HG02763 (cell line): ENCODE measurements at regions not wholly inside any gene's neighbourhood (a gene's known extent, or its start where the extent isn't known, plus 50 kb on each side); places are given as distances from the start of the nearest gene placed in this dataset.

Experiments used
- ATAC-seq: cut with Tn5 transposase; IDR thresholded peaks from one replicate; pipeline ENCODE4 v1.9.1; 2021; ENCODE audit warnings: mild to moderate bottlenecking, moderate library complexity; ENCODE audit not compliant: unreplicated experiment

DNA sequence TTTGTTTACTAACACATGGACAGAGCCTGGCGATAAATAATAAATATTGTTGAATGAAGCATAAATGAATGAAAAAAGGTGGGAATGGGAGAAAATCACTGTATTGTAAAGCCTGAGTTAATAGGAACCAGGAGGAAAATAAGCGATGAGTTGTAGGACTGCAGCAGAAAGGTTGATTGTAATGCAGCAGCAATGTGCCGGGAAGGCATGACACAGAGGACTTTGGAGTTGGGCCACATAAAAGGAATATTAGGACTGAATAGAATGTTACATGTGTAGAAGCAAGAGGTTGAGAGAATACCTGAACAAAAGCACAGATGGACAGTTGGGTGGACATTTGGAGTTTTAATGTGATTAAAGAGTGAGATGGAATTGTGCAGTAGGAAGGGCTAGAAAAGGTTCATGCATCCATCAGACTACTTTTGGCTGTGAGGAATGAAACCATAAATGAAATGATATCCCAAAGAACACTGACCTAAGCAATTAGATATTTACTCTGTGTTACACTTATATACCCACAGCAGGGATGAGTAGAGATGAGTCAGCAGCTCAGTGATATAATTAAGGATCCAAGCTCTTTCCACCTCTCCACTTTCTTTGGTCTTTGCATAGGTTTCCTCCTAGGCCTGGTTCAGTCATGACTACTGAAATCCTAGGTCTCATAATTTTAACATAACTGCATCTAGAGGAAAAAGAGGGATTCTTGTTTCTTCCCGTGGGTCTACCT is 55.4 kb downstream of the CCER1 start:
- ATAC-seq = no peak

DNA sequence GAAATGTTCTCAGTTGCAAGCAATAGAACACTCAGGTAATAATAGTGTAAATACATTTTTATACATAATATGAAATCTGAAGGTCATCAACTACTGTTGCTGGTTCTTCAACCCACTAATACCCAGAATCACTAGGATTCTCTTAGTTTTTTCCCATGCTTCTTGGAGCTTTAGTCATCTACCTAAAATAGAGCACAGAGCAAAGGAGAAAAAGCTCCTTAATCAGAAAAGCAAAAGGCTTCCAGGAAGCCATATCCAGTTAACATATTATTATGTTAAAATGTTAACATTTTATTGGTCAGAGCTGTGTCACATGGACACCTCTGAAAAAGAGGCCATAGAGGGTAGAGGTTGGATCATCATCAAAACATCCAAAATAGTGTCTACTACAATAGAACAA is 57.0 kb downstream of the CCER1 start:
- ATAC-seq = no peak

DNA sequence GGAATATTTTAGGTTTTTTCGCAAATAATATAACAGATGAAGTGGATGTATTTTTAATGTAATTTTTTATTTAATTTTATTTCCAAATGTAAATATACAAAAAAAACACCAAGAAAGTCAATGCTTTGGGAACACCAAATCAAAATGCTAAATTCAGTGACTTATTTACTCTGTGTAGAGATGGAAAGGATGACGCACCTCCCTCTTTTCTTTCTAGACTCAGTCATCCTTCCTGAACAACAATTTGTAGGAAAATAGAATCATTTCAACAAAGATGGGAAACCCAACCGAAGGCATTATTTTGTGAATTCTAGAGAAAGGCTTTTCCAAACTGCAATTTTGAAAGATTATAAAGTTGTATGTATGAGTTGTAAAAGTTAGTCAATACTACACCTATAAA is 57.7 kb downstream of the CCER1 start:
- ATAC-seq = no peak

DNA sequence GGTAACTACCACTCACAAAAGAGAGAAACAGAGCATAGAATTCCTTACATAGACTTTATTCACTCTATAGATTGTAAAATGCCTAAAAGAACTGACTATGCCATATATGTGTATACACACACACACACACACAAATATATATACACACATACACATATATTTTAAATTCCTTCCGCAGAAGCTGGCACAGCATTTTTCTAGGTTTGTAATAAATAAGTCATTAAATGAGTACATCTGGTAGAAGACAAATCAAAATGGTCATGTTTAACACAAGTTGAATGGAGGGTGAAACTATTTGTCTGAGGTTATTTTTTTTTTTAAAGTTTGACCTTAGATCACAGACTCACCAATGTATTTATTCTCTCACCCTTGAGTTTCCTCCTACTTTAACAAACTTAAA is 58.2 kb downstream of the CCER1 start:
- no peak for ATAC-seq

DNA sequence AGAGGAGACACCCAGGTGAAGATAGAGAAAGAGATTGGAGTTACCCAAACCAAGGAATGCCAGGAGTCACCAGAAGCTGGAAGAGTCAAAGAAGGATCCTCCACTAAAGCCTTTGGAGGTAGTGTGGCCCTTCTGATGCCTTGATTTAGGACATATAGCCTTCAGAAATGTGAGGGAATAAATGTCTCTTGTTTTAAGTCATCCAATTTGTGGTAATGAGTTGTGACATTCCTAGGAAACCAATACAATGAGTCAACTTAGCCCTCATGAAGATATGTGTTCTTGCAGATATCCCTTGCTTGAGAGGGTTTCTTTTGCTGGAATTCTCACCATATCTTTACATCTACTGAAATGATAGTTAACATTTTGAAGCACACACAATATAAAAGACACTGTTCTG is 58.8 kb downstream of the CCER1 start:
- ATAC-seq = no peak

DNA sequence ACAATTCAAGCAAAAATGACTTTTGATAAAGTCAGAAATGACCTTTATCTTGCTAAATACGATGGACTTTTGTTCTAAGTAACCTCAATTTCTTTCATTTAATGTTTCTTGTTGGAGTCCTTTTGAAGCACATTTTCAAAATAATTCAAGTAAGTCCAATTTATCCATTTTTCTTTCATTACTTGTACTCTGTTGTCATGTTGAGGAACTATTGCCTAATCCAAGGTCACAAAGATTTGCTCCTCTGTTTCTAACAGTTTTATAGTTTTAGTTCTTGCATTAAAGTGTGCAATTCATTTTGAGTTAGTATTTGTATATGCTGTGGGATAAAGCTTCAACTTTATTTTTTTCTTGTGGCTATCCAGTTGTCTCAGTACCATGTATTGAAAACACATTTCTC is 66.7 kb downstream of the CCER1 start:
- no peak for ATAC-seq

DNA sequence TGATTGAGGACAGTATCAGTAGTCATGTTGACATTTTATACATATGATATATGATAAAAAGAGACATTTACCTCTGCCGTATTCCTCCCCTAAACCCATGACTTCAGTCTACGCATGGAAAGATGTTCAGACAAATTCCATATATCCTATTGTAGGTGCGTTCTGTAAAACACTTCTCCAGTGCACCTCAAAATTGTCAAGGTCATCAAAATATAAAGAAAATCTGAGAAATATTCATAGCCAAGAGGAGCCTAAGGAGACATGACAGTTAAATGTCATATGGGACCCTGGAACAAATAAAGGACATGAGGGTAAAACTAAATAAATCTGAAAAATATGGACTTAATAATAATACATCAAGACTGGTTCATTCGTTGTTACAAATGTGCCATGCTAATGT is 71.5 kb downstream of the CCER1 start:
- no peak for ATAC-seq

DNA sequence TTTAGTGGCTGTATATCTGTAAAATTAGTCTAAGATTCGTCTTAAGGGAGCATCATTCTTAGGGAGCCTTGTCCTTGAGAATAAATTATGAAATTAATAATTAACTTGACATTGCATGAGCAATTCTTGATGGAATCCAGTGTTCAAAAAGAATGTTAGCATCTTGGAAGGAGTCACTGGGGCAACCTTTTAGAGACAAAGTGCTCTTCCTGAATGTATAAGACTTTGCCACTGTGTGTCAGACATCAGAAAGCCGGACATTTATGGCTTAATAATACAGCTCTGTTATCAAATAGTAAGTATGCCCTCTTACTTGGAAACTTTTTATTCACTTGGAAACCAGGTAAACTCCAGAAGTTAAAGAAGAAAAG is 83.3 kb downstream of the CCER1 start:
- no peak for ATAC-seq

DNA sequence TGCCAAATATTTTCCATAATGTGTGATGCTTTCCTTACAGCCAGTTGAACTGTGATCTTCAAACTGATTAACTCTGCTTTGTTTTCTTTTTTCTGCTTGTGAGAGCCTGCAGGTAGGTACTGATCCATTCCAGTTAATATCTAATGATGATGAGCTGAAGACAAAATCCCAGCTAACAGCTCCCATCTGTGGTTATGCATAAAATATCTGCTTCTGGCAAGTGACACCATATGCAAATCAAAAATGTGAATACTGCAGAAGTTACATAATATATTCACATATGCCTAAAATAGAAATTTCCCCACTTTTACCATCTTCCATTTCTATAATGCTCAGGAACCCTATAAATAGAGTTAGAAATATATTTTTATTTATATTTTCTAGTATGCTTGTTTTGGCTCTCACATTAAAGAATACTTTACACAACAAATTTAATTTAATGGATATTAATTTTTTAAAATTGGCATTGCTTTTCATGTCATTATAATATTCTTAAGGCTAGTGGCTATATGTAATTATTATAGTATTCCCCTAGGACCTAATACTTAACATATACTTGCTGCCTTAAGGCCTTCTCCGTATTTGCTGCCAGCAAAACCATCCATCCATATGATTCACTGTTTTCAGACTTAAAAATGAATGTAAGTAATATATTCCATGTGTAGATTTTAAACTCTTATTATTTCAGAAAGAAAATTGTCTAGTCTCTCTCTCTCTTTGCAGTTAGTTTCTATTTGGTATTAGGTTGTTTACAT is 83.8 kb downstream of the CCER1 start:
- no peak for ATAC-seq

DNA sequence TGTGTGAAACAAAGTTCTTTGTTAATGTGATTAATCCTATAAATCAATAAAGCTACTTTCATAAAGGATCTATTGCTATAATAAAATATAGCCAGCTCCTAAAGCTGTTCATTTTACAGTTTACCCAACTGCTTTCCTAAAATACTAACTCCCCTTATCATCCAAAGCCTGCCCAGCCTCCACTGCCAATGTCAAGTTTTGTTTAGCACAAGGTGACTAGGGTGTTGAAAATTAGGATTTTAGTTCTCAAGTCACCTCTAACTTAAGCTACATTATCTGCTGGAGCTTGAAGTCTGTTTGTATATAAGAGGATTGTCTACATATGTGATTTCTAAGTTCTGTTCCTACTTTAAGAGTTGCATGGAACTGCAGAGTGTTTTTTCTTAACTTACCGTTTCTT is 86.3 kb downstream of the CCER1 start:
- ATAC-seq = no peak

DNA sequence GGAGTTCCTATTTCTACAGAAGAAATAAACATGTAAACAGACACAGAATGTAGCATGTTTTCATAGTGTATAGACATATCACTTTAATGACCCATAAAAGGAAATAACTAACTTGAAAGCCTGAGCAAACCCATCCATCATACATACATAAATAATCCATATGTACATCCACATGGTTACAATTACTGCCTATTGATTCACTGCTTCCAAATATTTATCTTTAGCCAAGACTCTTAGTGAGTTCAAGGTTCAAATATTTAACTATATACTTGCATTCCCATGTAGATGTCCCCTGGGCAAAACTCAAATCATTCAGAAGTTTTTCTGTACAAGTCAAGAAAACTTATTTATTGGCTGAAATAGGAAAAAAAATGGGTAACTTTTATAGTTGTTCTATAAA is 95.4 kb downstream of the CCER1 start:
- no peak for ATAC-seq

DNA sequence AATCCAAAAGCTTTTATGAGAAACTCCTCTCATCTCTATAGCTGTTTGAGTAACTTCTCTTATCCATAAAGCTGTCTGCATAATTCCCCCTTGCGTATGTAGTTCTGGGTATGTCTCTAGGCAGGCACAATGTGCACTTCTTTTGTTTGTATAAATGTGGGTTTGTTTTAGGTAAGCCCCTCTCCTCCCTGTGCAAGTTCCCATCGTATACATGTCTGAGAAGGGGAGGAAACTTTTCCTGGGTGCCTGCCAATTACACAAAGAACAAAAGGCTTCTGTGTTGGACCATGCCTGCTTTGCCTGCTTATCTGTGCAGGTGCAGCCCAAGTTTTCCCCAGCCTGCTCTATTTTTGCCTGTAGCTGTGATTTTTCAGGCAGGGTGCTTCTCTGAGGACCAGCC is 96.7 kb downstream of the CCER1 start:
- no peak for ATAC-seq

DNA sequence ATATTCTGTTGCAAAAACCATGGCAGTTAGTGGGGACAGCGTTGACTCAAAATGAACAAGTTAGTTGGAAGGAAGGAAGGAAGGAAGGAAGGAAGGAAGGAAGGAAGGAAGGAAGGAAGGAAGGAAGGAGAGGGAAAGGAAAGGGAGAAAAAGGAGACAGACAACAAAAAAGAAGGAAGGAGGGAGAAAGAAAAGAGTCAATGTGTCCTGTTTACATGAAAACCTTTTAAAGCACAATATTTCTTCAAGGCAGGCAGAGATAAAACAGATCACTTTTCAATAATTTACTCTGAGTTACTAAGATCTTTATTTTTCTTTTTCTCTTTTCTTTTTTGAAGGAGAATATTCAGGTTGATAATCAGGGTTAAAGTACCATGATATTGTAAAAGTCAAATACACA is 99.4 kb downstream of the CCER1 start:
- ATAC-seq = no peak

DNA sequence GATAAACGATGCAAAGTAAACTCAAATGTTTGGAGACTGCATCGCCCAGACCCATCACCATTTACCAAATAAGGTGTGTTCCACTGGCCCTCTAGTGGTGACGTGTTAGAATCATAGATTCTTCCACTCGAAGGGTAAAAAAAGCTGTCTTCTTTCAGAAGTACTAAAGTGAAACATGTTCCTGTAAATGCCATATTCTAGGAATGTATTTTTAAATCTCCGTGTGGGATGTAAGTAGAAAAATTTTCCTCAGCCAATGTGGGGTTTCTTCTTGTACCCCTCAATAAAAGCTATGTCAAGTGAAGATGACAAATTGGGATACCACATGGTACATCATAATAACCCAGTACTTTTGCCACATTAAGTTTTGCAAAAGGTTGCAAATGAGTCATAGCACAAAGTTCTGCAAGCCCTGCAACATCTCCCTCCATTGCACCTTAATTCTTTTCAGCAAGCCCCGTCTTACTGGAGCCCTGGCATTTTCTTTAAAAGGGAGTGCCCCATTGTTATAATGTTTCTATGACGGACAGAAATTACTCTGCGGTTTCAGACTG is 100.8 kb downstream of the CCER1 start:
- ATAC-seq = peak; percentile 69

DNA sequence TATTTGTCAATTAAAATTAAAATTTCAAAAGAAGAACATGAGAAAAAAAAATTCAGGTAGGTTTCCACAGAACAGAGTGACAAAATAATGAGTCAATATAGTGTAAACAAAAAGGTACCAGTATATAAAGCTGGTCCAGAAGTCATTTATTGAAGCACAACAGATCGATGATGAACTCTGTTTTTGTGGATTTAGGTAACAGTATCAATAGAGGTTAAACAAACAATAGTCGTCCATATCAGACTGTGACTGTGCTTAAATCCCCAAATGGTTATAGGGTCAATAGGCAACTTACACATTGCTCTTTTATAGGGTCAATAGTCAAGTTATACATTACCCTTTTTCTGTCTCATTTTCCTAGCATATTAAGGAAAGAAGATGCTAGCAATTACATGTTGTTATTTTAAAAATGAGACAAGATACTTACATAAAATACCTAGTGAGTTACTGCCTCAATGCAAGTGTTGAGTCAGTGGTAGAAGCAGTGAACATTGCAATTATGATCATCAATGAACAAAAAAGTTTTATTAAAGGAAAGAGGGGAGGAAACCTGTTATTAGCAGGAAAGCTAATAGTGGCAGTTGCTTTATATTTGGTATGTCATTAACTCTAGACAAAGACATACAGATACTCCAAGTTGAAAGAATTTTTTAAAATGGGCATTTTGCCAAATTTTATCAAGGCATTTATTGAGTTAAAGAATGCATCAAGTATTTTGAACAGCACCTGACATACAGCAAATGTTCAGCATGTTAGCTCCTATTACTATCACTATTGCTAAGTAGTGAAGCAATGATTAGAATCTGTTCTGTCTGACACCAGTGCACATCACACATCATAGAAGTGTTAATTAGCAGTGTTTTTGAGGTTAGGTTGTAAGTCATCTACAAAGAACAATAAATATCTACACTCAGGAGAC is 102.9 kb downstream of the CCER1 start:
- no peak for ATAC-seq

DNA sequence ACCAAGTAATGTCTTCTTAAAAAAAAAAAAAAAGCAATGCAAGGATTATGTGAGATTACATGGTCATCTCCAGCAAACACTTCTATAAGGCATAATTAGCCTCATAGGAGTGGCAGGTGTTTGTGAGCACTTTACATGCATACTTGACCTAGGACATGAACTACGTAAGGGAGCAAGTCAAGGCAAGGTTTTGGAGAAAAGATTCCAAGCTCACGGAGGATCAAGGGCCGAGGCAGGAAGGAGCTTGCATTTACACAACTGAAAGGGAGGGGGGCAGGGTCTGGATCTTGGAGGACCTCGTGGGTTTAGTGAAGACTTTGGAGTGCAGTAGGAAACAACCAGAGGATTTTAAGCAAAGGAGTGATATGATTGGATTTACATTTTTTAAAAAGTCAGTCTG is 112.5 kb downstream of the CCER1 start:
- ATAC-seq = no peak

DNA sequence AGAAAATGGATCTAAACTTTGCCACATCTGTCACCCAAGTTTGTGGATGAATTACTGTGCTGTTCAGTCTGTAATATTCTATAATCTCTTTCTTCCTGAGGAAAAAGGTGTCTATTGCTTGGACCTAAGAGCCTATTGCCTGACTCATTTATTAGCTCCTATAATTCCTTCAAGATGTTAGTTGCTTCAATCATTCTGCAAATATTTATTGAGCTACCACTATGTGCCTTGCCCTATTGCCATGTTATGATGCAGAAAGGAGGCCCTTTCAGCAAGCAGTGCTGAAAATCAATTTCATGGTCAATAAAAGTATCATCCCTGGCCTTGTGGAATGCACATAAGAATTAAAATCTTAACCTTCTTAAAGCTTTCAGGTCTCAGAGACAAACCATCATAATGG is 113.6 kb downstream of the CCER1 start:
- no peak for ATAC-seq

DNA sequence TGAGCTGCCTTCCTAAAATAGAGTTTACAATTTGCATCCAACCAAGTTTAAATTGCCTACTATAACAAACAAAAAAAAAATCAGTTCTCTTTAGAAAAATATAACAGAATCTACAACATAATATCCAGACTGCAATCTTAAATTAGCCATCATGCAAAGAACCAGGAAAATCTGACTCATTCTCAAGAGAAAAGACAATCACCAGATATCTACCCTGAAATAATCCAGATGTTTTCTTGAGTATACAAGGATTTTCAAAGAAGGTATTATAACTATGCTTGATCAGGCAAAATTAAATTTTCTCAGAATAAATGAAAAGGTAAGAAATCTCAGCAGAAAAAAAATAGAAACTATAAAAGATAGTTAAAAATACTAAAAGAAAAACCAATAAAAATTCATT is 115.6 kb downstream of the CCER1 start:
- ATAC-seq = no peak

DNA sequence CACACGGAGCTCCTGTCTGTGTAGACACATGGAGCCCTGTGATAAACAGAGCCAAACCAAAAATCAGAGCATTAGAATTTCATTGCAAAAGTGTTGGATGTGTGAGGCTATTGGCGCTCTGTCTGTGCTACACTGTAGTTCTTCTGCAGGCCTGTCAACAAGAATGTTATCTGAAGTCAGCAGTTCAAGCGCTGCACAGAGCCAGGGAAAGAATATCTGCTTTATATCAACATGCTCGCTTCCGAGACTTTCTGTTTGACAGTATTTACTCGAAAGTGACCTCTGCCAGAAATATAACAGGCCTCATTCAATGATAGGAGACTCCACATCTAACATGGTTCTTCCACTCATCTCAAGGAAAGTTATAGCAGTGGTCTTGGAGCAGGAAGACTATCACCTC is 118.3 kb downstream of the CCER1 start:
- ATAC-seq = no peak

DNA sequence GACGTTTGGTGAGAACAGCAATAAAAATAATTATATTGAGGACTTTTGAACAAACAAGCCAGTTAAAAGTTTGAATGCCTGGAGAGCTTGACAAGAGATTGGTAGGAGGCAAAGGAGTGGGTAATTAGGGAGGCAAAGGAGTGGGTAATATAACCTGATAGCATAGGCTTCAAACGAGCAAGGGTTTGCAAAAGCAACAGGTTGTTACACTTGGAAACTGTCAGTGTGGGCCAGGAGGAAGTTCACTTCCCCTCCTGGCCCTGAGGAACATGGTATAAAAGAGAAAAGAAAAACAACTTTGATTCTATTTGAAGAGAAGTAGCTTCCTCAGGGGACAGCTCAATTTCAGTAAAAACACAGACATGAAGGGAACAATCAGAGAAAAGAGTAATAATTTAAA is 121.7 kb downstream of the CCER1 start:
- ATAC-seq = no peak

DNA sequence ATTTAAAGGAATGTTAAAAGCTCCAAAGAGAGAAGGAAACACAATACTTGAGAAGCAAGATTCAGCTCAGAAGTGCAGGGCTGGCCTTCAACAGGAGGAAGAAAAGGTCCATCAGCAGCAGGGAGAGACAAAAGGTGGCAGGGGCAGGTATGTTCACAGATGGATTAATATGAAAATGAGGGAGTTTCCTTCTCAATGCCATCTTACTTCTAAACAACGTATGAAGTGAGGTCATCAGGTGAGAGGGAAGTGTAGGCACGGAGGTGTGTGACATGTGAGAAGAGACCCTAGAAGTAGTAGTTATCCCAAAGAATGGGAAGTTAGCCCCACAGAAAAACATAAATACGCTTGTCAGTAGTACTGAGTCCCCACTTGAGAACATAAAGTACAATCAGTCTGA is 122.5 kb downstream of the CCER1 start:
- no peak for ATAC-seq
